ENCODE measurements at regions not wholly inside any gene's neighbourhood (a gene's known extent, or its start where the extent isn't known, plus 50 kb on each side); places are given as distances from the start of the nearest gene placed in this dataset.

DNA sequence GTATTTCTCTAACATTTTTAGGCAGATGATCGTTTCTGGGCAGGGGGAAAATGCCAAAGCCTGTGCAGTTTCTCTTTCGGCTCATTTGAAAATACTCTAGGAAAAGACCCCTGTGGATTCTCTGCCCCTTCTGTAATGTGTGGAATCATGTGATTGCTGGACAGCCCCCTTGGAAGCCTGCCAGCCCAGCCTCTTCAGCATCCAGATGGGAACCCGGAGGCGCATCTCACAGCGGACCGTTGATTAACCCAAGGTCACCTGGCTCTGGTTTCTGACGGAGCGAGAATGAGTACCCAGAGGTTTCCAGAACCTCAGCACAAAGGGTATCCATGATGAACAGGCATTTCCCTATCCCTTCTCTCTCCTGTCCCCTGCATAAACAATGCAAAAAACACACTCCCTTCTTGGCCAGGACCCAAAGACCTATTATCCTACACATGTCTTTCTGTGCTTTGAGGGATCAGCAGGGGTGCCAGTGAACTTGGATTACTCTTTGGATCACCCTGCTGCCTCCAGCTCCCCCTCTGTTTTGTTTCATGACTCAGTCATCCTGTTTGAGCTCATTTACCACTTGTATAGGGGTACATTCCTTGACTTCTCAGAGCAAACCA lies 957.1 kb upstream of the RBFOX1 start:
- TF ChIP-seq SIN3A (IDR thresholded peaks at IDR 0.05; ENCODE audit: low read depth): no peak
- TF ChIP-seq, protein P1, sequence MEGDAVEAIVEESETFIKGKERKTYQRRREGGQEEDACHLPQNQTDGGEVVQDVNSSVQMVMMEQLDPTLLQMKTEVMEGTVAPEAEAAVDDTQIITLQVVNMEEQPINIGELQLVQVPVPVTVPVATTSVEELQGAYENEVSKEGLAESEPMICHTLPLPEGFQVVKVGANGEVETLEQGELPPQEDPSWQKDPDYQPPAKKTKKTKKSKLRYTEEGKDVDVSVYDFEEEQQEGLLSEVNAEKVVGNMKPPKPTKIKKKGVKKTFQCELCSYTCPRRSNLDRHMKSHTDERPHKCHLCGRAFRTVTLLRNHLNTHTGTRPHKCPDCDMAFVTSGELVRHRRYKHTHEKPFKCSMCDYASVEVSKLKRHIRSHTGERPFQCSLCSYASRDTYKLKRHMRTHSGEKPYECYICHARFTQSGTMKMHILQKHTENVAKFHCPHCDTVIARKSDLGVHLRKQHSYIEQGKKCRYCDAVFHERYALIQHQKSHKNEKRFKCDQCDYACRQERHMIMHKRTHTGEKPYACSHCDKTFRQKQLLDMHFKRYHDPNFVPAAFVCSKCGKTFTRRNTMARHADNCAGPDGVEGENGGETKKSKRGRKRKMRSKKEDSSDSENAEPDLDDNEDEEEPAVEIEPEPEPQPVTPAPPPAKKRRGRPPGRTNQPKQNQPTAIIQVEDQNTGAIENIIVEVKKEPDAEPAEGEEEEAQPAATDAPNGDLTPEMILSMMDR (IDR thresholded peaks at IDR 0.05 in 2 of 3, conservative IDR thresholded peaks at IDR 0.05 in 1 of 3; ENCODE audit: borderline replicate concordance in 1 of 3, insufficient read depth in 1 of 3, low read depth in 2 of 3, low read length in 2 of 3): no peak
- TF ChIP-seq POLR2A (IDR thresholded peaks at IDR 0.05; ENCODE audit: borderline replicate concordance, extremely low read depth, insufficient read depth, insufficient read length): no peak
- no peak for TF ChIP-seq SRF (IDR thresholded peaks at IDR 0.05; ENCODE audit: low read depth)
- TF ChIP-seq, protein P2, sequence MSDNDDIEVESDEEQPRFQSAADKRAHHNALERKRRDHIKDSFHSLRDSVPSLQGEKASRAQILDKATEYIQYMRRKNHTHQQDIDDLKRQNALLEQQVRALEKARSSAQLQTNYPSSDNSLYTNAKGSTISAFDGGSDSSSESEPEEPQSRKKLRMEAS (IDR thresholded peaks at IDR 0.05): no peak
